Right forelimb (tissue), 1 donor: ENCODE measurements at regions not wholly inside any gene's neighbourhood (a gene's known extent, or its start where the extent isn't known, plus 50 kb on each side); places are given as distances from the start of the nearest gene placed in this dataset.
"Not testable (repeated sequence)": the region's sequence is repeated elsewhere in the genome, so short reads cannot be mapped to it uniquely, and the experiment has no call there.

Experiments
- DNase-seq: peaks from one replicate; pipeline ENCODE4 v3.0.0-alpha.2; 2018

DNA sequence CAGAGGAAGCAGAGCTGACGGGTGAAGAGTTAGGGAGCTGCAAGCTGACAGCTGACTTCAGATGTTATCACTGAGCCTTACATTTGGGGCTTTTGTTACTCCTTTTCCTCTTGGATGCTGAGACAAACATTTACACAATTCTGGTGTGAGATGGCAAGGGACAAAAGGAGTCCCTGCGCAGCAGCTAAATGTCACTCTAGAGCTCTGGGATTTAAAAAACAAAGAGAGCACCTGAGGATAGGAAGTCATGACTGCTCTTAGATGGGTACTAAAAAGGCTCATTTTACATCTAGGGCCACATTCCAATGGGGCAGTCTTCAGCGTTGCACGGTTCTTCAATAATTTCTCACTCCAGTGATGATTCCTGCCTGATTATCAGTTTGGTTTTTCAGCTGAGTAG lies 204.5 kb downstream of the RAB38 start:
- no peak for DNase-seq

DNA sequence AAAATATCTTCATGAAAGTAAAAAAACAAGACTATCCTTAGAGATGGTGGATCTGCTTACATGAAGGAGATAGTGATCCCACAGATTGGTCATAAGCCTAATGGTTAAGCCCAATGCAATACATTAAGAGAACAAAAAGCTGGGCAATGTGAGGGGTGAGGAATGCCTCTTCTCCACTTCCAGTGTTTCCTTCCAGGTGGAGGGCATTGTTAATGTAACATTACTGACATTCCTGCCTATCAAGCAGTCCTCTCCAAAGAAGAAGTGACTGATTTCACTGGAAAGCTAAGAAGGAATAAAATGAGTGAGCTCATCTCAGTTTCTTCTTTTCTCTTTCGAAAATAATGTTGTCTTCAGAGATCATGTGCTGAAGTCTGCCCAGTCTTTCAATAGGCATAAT lies 207.8 kb downstream of the RAB38 start:
- DNase-seq, result no peak

DNA sequence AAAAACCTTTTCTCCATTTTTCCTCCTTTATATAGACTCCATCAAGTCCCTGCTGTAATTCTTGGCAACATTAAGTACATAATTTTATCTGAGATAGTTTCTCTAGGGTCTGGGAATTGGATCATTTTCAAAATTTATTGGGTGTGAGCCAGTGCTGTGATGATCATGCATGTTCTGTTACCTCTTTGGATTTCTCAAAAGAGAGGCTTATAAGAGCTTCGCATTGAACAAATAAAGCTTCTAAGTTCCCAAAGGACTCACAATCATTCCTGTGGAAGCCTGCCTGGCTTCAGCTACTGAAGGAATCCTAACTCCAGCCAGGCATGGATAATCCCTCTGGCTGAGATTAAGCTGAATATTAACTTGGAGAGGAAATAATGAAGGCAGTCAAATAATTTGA lies 208.5 kb downstream of the RAB38 start:
- no peak for DNase-seq

DNA sequence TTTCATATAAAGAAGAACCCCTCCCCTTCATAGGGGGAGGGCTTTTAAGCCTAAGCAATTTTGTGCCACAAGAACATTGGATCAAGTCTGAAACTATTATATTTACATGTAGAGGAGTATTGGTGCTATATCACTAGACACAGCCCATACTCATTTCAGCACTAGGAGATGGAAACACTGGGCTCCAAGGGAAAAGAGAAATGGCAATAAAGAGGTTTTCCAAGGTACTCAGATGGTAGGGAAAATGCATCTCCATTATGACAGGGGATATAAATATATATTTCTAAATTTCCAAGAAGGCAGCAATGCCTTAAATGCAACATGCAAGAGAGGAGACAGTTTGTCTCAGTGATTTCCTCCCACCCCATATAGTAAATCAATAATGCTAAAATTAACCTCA lies 209.0 kb downstream of the RAB38 start:
- no peak for DNase-seq

DNA sequence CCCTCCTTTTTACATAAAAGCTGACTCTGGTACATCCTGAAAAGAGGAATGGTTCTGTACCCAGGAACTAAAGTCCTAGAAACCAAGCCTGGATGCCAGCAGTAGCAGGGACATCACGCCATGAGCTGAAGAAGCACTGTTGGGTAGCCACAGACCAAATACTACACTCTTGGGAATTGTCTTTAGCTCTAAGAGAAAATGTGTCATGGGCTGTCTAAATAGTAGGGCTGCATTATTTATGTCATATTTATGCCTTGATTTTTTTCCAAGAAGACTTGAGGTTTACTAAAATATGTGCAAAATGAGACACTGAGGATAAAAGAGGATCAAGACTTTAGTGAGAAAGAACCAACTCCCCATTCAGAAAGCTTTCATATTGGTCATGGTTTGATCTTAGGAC lies 213.6 kb downstream of the RAB38 start:
- no peak for DNase-seq

DNA sequence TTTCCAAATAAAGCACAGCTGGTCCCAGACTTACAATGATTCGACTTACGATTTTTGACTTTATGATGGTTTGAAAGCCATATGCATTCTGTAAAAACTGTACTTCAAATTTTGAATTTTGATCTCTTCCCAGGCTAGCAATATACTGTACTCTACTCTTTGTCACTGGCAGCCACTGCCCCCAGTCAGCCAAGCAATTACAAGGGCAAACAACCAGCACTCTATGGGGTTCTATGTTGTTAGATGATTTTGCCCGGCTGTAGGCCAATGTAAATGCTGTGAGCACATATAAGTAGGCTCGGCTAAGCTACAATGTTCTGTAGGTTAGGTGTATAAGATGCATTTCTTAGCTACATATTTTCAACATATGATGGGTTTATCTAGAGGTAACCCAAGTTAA lies 217.3 kb downstream of the RAB38 start:
- DNase-seq, result no peak

DNA sequence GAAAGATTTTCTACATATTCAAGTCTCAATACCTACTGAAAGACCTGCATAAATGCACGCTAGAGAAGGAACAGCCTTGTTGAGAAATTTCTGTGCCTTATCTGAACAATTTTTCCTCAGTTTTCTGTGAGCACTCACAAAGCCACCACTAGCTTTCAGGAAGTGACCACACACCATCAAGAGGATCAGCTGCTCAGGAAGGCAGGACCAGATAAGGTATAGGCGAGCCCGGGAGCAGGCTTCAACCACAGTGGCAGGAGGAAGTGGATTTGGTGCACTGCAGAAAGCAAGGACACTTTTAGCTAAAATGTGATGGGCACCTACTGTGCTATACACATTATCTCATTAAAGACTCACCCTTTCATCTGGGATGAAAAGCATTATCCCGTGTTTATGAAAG lies 220.8 kb downstream of the RAB38 start:
- DNase-seq, result no peak

DNA sequence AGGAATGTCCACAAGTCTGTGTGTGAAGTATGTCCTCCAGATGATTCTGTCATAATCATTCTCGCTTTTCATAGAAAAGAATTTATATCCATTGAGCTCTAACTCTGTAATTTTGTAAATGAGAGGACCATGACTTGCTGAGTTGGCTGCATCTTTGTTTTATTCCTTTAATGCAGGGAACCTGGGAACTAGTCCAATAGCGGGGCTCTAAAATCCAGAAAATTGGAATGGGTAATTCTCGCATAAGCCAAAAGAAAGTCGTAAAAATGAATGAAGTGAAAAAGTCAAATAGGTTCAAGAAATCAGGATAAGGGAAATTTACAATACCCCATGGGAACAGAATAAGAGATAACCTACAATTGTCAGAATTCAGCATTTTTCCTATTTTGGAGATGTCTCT lies 232.5 kb downstream of the RAB38 start:
- DNase-seq, result no peak

DNA sequence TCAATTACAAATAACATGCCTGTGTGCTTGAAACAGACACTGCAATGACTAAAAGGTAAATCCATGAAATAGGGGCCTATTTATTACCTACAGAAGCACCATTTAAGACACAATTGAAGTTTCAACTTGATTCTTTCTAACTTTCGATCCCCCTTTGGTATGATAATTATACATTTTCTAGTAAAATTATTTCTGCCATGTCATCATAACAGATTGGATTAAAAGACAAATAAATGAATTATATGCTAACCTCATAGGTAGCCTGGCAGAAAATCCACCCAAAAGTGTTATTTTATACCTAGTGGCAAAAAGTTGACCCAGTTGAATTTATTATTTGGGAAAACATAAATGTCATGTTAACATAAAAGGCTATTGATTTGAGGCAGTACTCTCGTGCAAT lies 241.1 kb downstream of the RAB38 start:
- DNase-seq, result no peak

DNA sequence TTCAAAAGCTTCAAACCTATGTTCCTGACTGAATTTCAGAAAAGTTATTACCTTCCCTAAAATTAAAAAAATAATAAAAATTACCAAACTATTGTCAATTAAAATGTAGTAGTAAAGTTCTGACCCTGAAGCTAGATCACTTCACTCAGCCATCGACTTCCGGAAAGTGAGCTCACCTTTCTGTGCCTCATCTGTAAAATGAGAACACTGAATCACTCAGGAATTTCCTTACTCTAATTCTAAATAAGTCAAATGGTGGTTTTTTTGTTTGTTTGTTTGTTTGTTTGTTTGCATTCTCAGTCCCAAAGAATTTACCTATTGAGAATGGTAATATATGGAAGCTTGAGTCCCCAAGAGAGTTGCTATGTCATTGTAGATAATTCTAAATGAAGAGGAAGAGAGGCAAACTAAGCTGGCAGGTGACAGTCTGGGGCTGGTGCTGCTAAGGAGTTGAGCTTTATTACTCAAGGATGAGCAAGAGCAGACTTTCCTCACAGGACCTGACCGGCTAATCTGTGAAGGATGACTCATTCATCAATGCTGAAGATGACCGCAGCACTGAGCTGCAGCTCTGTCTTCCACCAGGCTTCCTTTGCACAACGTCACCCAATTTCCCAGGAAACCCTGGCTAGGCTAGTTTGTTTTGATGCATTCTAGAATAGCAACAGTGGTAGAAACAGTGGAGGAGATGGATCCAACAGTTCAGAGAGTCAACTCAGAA lies 248.8 kb downstream of the RAB38 start:
- DNase-seq, result no peak

DNA sequence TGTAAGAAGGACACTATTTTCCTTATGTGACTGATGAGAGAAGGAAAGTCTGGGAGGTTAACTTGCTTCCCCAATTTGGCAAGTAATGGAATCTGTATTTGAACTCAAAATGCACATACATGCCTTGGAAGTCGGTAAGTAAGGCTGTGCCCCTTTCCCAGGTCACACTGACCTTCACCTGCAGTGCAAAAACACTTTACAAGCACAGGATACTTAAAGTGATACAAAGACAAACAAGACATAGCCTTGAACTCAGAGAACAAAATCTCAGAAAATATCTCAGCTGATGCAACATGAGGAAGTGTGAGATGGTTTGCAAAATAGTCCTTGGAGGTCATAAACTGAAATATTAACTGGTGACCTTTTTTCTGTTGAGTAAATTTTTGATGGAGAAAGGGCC lies 251.1 kb downstream of the RAB38 start:
- DNase-seq, result no peak

DNA sequence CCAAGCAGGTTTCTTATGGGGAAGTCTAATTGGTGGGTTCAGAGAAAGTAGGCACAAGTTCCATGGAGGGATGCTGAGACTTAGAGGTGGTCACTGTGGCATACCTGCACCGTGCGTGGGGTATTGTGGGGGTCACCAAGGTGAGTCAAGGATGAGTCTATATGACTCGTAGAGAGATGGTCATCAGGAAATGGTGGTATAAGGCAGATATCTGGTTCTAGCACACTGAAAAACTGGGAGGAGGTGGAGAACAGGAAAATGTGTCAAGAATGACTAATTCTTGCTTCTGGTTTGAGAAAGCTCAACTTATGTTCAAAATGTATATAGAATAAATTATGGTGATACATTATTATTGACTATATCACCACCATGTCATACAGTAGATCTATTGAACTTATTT lies 258.1 kb downstream of the RAB38 start:
- no peak for DNase-seq

DNA sequence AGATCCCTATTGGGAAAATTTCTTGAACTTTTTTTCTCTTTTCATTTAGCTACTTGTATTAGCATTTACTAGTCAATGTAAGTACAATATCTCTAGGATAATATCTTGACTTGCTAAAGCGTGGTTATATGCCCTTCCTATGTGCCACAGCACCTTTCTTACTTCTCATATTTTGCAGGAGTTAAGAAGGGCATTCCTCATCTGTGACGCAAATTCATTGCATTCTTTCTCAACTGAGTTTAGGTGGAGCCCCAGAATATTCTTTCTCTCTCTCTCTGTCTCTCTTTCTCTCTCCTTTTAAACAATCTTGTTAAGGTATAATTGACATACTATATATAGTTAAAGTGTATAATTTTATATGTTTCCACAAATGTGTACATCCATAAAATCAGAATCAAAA lies 266.1 kb downstream of the RAB38 start:
- DNase-seq, result no peak

DNA sequence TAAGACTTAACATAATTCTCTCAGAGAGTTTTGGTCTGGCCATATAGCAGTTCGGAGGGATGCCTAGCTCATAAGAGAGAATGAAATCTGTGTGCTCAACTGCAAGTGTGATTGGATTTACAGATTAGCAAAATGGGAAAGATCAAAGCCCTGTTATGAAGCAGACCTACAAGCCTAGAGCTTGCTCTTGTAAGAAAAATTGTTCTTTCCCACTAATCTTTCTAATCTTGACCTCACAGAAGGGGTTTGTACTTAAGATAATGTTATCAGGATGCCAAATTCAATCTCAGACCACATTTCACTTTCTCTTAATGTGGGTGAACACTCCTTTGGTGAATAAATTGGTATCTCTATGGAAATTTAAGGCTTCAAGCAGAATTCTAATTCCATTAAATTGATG lies 267.2 kb downstream of the RAB38 start:
- DNase-seq, result no peak

DNA sequence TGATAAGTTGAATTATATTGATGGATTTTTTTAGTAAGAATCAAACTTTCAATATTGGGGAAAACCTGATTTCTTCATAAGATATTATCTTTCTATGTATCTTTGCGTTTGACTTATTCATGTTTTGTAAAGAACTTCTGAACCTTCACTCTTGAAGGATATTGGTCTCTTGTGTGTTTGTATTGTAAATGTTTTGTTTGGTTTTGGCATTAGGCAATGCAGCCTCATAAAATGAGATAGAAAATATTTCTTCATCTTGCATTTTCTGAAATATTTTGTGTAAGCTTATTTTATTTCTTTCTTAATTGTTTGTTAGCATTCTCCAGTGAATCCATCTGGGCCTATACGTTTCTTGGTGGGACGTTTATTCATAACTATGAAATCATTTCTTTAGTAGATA lies 271.9 kb downstream of the RAB38 start:
- DNase-seq, result no peak

DNA sequence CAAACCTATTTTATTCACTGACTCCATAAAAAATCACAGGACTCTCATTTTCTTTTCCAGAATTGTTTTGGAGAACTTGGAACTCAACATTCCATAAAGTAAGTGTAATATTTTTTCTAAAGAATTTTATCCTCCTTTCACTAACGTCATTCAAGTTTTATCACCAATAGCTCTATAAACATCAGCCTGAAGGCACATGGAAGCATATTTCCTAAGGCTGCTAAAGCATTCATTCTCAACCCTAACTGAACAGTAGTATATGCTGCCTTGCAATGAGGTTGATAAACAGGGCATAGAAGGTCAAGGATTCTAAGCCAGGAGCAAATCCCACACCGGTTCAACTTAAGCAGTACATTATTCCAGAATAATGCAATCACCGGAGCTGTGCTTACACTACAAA lies 273.9 kb downstream of the RAB38 start:
- DNase-seq, result no peak

DNA sequence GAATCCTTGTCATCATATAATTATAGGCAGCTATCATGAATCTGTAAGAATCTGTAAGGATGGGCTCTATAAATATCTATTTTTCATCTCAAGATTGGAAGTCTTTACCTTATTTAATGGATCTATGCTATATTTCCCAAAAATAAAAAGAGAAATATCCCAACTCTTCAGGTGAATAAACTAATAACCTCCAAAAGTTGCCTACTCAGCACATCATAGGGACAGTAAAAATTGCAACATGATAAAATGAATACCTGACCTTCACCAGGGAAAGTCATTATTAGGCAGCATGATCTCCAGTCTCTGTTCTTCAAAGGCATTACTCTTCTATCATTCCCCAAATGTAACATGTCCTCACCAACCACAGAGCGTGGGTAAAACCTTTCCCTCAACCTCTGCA lies 277.3 kb downstream of the RAB38 start:
- no peak for DNase-seq

DNA sequence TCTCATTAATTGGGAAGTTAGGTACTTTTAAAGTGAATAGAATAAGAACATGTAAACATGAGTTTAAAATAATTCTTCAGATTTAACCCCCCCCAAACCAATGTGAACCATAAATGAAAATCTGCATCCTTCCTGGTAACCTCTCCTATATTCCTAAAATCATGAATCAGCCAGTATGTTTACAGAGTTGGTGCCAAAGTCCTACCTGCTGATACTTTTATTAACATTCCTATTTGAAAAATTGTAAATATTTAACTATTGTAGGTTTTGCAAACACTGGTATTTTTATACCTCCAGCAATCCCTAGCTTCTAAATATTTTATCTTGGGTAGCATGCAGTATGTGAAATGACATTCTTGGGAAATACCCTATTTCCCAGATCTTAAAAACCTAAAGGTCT lies 278.2 kb downstream of the RAB38 start:
- DNase-seq, result no peak

DNA sequence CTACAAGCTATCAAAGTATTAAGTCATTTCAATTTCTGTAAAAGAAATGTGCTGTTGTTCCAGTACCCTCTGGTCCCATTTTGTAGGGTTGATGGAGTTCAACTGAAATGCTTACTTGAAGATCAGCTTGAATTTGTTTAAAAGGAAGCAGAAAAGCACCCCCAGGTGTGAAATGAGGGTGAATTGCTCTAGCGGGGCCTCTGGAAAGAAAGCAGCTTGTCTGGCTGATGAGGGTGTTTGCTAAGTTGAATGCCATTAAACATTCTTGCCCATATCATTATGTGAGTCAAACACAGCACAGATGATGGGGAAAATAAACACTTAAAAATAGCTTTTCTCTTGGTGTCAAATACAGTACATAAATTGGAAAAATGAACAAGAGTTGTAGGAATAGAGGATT lies 280.3 kb downstream of the RAB38 start:
- DNase-seq, result no peak

DNA sequence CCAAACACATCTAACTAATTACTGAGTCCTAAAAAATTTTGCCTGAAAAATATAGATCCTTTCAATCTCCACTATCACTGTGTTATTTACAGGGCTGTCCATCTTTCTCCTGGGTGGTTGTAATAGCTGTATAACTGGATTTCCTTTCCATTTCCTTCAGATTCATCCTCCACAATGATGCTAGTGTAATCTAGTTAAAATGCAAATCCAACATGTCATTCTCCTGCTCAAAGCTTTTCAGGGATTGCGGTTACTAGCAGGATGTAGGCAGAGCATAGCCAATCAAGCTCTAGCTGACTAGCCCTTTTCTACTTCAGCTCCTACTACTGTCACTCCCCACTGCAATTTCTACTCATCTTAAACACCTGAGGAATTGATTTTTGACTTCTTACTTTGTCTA lies 283.0 kb downstream of the RAB38 start:
- no peak for DNase-seq

DNA sequence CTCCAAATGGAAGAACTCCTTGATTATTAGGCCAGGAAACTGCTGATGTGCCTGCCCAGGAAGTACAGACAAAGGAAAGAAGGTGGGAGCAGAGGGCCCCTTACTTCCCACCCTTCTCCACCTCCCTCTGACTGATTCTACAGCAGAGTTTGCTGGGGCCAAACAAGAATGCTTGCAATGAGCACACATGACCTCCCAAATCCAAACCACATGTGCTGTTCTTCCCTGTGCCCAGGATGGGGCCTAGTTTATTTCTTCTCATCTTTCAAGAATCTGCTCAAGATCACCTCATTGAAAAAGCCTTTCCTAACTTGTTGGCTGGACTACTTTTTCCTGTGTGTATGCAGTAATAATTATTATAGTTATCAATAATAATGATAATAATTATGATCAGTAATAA lies 286.1 kb downstream of the RAB38 start:
- DNase-seq, result no peak

DNA sequence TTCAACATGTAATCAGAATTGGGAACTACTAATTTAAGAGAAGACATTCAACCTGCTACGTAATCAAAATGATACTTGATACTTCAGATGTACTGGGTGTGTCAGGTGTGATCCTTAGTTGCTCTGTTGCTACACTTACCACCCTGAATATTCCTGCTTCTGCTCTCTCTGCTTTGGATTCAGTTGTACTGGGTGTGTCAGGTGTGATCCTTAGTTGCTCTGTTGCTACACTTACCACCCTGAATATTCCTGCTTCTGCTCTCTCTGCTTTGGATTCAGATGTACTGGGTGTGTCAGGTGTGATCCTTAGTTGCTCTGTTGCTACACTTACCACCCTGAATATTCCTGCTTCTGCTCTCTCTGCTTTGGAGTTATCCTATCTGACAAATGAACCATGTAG lies 290.2 kb downstream of the RAB38 start:
- not testable (repeated sequence) for DNase-seq

DNA sequence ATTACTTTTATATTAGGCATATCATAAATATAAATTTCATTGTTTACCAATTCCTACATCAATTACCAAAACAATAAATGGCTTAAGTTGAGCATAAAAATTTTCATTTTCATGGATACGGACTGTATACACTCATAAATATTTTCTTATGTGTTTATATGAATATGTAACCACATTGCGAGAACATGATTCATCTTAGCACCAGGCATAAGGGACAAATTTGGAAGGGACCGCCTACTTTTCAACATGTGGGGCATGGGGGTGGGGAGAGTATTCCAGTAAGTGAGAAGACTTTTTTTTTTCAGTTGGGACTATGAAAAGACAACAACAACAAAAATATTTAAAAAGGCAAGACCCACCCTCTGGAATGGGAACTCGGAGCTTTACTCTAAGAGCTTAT lies 296.1 kb downstream of the RAB38 start:
- DNase-seq, result no peak

DNA sequence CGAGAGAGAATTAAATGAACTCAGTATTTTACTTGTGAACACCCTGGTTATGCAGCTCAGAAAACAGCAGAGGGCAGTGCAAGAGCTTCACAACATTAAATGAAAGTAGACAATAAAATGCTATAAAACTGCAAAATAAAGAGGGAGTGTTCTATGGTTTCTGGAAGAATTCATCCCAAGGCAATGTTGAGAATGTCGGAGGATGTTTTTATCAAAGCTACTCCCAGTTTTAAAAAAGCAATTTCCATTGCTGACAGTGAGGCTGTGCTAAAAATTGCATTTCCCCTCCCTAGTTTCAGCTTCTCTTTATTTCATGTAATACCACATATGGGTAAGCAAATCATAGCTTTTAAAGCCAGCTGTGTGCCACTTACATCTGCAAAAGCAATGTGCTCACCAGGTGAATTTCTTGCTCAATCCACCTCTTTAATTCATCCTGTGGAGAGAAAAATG lies 296.8 kb downstream of the RAB38 start:
- no peak for DNase-seq

DNA sequence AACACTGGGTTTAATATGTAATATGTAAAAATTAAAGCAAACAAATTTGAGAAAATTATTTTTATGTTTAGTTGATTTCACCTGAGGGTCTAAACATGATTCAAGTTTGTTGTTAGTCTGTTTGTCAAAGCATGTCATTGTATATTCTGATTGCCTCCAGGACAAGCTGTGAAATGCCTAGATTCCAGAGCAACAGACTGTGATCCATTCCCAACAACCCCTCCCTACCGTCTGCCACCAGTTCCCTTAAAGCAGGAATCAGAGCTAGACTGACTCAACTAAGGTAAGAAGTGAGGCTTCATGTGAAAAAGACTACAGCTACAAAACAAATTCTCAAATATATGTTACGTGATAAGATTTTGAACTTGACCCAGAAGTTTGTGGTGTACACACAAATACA lies 304.2 kb downstream of the RAB38 start:
- DNase-seq, result no peak

DNA sequence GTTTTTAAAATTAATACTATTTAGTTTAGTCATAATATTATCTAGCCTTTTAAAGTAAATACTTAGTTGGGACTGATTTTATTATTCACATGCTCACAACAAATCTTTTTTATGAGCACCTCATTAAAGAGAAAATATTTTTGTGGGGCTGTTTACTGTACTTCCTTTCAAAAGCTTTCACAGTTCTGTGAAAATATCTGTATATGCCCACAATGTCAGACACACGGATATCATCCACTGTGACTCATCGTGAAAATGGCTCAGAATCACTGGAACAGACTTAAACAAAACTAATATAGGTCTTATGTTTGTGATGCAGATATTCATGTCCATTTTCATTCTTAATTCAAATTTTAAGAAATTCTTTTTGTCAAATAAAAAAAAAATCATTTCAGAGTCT lies 305.2 kb downstream of the RAB38 start:
- DNase-seq, result no peak
